Muscle layer of duodenum (tissue), 2 donors: ENCODE measurements at regions not wholly inside any gene's neighbourhood (a gene's known extent, or its start where the extent isn't known, plus 50 kb on each side); places are given as distances from the start of the nearest gene placed in this dataset.
"Not testable (repeated sequence)": the region's sequence is repeated elsewhere in the genome, so short reads cannot be mapped to it uniquely, and the experiment has no call there.

Experiments
- H3K27ac ChIP-seq: one replicate; pipeline ENCODE4 v1.7.0; 2013; ENCODE audit warnings: mild to moderate bottlenecking, low read length
- H3K27me3 ChIP-seq: one replicate; pipeline ENCODE4 v1.7.0; 2013; ENCODE audit warnings: low read depth, mild to moderate bottlenecking, control low read depth, low read length
- H3K36me3 ChIP-seq, 2 donors: one replicate each; pipeline ENCODE4 v1.7.0; 2013; ENCODE audit warnings: low read length in 2 of 2, control low read depth in 1 of 2, mild to moderate bottlenecking in 1 of 2; ENCODE audit not compliant: insufficient read depth in 2 of 2, control insufficient read depth in 1 of 2
- H3K4me1 ChIP-seq, 2 donors: one replicate each; pipeline ENCODE4 v1.7.0; 2013; ENCODE audit warnings: low read length in 2 of 2, mild to moderate bottlenecking in 2 of 2, control low read depth in 1 of 2, moderate library complexity in 1 of 2; ENCODE audit not compliant: insufficient read depth in 2 of 2, control insufficient read depth in 1 of 2
- H3K4me3 ChIP-seq, 2 donors: one replicate each; pipeline ENCODE4 v1.7.0; 2013; ENCODE audit warnings: low read length in 2 of 2, low read depth in 1 of 2, mild to moderate bottlenecking in 1 of 2
- H3K9me3 ChIP-seq, 2 donors: one replicate each; pipeline ENCODE4 v1.7.0; 2013; ENCODE audit warnings: low read length in 2 of 2, control low read depth in 1 of 2, mild to moderate bottlenecking in 1 of 2; ENCODE audit not compliant: control insufficient read depth in 1 of 2
- donor health status: healthy.

- H3K4me1 ChIP-seq, result no peaks in the 10 kb centered on the region
- no peaks in the 10 kb centered on the region for H3K36me3 ChIP-seq
- no peak overlapping the region for H3K4me3 ChIP-seq
- no peak overlapping the region for H3K27ac ChIP-seq
- no peaks in the 10 kb centered on the region for H3K27me3 ChIP-seq
- no peaks in the 10 kb centered on the region for H3K9me3 ChIP-seq
Measured at GRCh38 chr18:43341014-43341413, 63.7 kb upstream of the SYT4 start.

GRCh38 chr18:43350176-43350575, 72.9 kb upstream of the SYT4 start:
- no peaks in the 10 kb centered on the region for H3K27me3 ChIP-seq
- H3K27ac ChIP-seq, result no peak overlapping the region
- no peak overlapping the region for H3K4me3 ChIP-seq
- no peaks in the 10 kb centered on the region for H3K9me3 ChIP-seq
- H3K36me3 ChIP-seq, result no peaks in the 10 kb centered on the region
- H3K4me1 ChIP-seq, result no peaks in the 10 kb centered on the region

- Histone ChIP-seq H3K27ac (no peak overlapping the region), H3K36me3 (no peaks in the 10 kb centered on the region), H3K4me1 (no peaks in the 10 kb centered on the region), H3K9me3 (no peaks in the 10 kb centered on the region), H3K4me3 (no peak overlapping the region), H3K27me3 (no peaks in the 10 kb centered on the region)
Measured at GRCh38 chr18:43364535-43364934, 87.2 kb upstream of the SYT4 start.

- no peaks in the 10 kb centered on the region for H3K36me3 ChIP-seq
- H3K27ac ChIP-seq, result no peak overlapping the region
- H3K27me3 ChIP-seq, result no peaks in the 10 kb centered on the region
- H3K4me3 ChIP-seq, result no peak overlapping the region
- H3K4me1 ChIP-seq, result no peaks in the 10 kb centered on the region
- no peaks in the 10 kb centered on the region for H3K9me3 ChIP-seq
Measured at GRCh38 chr18:43367895-43368294, 90.6 kb upstream of the SYT4 start.

GRCh38 chr18:43369311-43369710, 92.0 kb upstream of the SYT4 start:
- H3K27me3 ChIP-seq, H3K4me1 ChIP-seq, H3K9me3 ChIP-seq, H3K27ac ChIP-seq, H3K36me3 ChIP-seq, H3K4me3 ChIP-seq: not testable (repeated sequence)

- Histone ChIP-seq H3K27ac (no peak overlapping the region), H3K9me3 (no peaks in the 10 kb centered on the region), H3K4me3 (no peak overlapping the region), H3K27me3 (no peaks in the 10 kb centered on the region), H3K36me3 (no peaks in the 10 kb centered on the region), H3K4me1 (no peaks in the 10 kb centered on the region)
Measured at GRCh38 chr18:43372773-43373172, 95.5 kb upstream of the SYT4 start.

- H3K27ac ChIP-seq, result no peak overlapping the region
- H3K9me3 ChIP-seq, result no peaks in the 10 kb centered on the region
- H3K36me3 ChIP-seq, result no peaks in the 10 kb centered on the region
- H3K4me1 ChIP-seq, result no peaks in the 10 kb centered on the region
- H3K4me3 ChIP-seq, result no peak overlapping the region
- H3K27me3 ChIP-seq, result no peaks in the 10 kb centered on the region
Measured at GRCh38 chr18:43380104-43380672, 102.9 kb upstream of the SYT4 start.

- H3K4me1 ChIP-seq, result no peaks in the 10 kb centered on the region
- no peaks in the 10 kb centered on the region for H3K27me3 ChIP-seq
- no peak overlapping the region for H3K4me3 ChIP-seq
- H3K9me3 ChIP-seq, result no peaks in the 10 kb centered on the region
- no peak overlapping the region for H3K27ac ChIP-seq
- H3K36me3 ChIP-seq, result no peaks in the 10 kb centered on the region
Measured at GRCh38 chr18:43382641-43383403, 105.5 kb upstream of the SYT4 start.

- no peaks in the 10 kb centered on the region for H3K9me3 ChIP-seq
- no peaks in the 10 kb centered on the region for H3K36me3 ChIP-seq
- no peak overlapping the region for H3K4me3 ChIP-seq
- H3K27me3 ChIP-seq, result no peaks in the 10 kb centered on the region
- no peaks in the 10 kb centered on the region for H3K4me1 ChIP-seq
- no peak overlapping the region for H3K27ac ChIP-seq
Measured at GRCh38 chr18:43389163-43389562, 111.9 kb upstream of the SYT4 start.

- Histone ChIP-seq H3K4me1 (no peaks in the 10 kb centered on the region), H3K9me3 (no peaks in the 10 kb centered on the region), H3K27ac (no peak overlapping the region), H3K36me3 (no peaks in the 10 kb centered on the region), H3K4me3 (no peak overlapping the region), H3K27me3 (no peaks in the 10 kb centered on the region)
Measured at GRCh38 chr18:43392168-43392567, 114.9 kb upstream of the SYT4 start.

- no peaks in the 10 kb centered on the region for H3K9me3 ChIP-seq
- H3K4me1 ChIP-seq, result no peaks in the 10 kb centered on the region
- no peak overlapping the region for H3K4me3 ChIP-seq
- H3K27me3 ChIP-seq, result no peaks in the 10 kb centered on the region
- H3K27ac ChIP-seq, result no peak overlapping the region
- H3K36me3 ChIP-seq, result no peaks in the 10 kb centered on the region
Measured at GRCh38 chr18:43393174-43393573, 115.9 kb upstream of the SYT4 start.

GRCh38 chr18:43396266-43396665, 119.0 kb upstream of the SYT4 start:
- Histone ChIP-seq H3K36me3 (no peaks in the 10 kb centered on the region), H3K9me3 (no peaks in the 10 kb centered on the region), H3K4me3 (no peak overlapping the region), H3K27me3 (no peaks in the 10 kb centered on the region), H3K4me1 (no peaks in the 10 kb centered on the region), H3K27ac (no peak overlapping the region)
